ENCODE measurements at regions not wholly inside any gene's neighbourhood (a gene's known extent, or its start where the extent isn't known, plus 50 kb on each side); places are given as distances from the start of the nearest gene placed in this dataset.
A peak's percentile ranks its signal among the peaks of the same experiment; 100 is the strongest.

DNA sequence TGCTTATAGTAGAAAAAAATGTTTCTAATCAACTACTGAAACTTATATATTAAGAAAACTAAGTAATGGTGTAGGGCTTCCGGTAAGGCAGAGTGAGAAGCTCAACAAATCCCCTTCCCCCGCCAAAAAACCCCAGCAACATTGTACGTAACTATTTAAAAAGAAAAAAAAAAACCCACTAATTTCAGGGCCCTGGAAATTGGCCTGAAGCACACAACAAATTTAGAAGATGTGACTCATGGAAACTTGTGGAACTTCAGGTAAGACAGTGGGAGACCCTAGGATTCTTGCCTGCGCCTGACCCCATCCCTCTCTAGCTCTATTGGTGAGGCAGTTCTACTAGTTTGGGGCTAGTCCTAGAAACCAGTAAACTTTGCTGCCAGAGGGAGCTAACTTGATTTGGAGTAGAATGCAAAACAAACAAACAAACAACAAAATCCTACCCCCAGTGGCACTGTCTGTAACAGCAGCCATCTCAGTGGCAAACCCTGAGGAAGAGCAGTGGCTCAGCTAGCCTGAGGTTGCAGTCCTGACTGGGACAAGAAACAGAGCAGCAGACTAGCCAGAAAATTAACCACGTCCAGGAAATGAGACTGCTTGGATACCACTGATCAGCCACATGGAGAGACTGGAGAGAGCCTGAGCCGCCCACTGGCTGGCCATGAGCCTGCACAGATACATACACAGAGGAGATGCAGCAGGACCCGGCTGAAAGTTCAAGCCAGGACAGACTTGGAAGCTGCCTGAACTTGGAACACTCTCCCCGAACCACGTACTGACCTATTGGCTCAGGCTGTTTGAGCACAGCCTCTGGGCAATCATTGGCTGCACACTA, 135.1 kb downstream of the TBXT start:
- ATAC-seq (ENCODE audit: insufficient read depth, low read depth) (peak; percentile 73), DNase-seq (peak; percentile 11)
- H3K4me2 ChIP-seq (ENCODE audit: insufficient read depth, low read length): no peak overlapping the region
- H3K4me3 ChIP-seq (ENCODE audit: low read depth in 1 of 2, low read length in 2 of 2): no peak overlapping the region
- no peaks in the 10 kb centered on the region for H4K20me1 ChIP-seq (ENCODE audit: insufficient read depth, low read length)
- peak overlapping the region; percentile 65 for H3K27ac ChIP-seq (ENCODE audit: low read length)
- H3K36me3 ChIP-seq (ENCODE audit: insufficient read depth, low read length): no peaks in the 10 kb centered on the region
- H3K79me2 ChIP-seq (ENCODE audit: insufficient read depth, low read length): no peaks in the 10 kb centered on the region
- TF ChIP-seq, protein P1, sequence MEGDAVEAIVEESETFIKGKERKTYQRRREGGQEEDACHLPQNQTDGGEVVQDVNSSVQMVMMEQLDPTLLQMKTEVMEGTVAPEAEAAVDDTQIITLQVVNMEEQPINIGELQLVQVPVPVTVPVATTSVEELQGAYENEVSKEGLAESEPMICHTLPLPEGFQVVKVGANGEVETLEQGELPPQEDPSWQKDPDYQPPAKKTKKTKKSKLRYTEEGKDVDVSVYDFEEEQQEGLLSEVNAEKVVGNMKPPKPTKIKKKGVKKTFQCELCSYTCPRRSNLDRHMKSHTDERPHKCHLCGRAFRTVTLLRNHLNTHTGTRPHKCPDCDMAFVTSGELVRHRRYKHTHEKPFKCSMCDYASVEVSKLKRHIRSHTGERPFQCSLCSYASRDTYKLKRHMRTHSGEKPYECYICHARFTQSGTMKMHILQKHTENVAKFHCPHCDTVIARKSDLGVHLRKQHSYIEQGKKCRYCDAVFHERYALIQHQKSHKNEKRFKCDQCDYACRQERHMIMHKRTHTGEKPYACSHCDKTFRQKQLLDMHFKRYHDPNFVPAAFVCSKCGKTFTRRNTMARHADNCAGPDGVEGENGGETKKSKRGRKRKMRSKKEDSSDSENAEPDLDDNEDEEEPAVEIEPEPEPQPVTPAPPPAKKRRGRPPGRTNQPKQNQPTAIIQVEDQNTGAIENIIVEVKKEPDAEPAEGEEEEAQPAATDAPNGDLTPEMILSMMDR (IDR thresholded peaks at IDR 0.05; ENCODE audit: borderline replicate concordance, extremely low read depth, low read length, poor library complexity, severe bottlenecking): peak; percentile 59
- no peak for TF ChIP-seq EZH2 (IDR thresholded peaks at IDR 0.05; ENCODE audit: borderline replicate concordance, low read depth, low read length, severe bottlenecking)
- H3K27me3 ChIP-seq (ENCODE audit: insufficient read depth, low read length, poor library complexity): no peaks in the 10 kb centered on the region
- H3K9ac ChIP-seq (ENCODE audit: low read depth, low read length): no peak overlapping the region
- H2AFZ ChIP-seq (ENCODE audit: low read depth, low read length): peak overlapping the region; percentile 63
- peaks cover 23% of the 10 kb centered on the region for H3K4me1 ChIP-seq (ENCODE audit: insufficient read depth, low read length)
- no peaks in the 10 kb centered on the region for H3K9me3 ChIP-seq (ENCODE audit: insufficient read depth, low read length, severe bottlenecking)

DNA sequence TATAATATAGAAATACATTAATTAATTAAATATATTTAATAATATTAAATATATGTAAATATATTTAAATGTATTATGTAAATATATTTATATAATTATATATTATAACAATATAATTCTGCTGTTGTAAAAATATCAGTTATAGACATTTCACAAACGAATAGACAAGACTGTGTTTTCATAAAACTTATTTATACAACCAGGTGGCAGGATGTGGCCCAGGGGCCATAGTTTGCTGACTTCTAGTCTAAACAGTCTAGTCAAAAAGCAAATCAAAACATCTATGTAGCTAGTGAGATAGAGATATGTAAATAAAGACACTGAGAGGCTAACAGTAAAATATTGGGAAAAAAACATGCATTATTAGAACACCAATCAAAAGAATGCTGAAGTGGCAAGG, 136.4 kb downstream of the TBXT start:
- no peaks in the 10 kb centered on the region for H3K79me2 ChIP-seq (ENCODE audit: insufficient read depth, low read length)
- no peak overlapping the region for H2AFZ ChIP-seq (ENCODE audit: low read depth, low read length)
- no peaks in the 10 kb centered on the region for H3K27me3 ChIP-seq (ENCODE audit: insufficient read depth, low read length, poor library complexity)
- DNase-seq (peak; percentile 57), ATAC-seq (ENCODE audit: insufficient read depth, low read depth) (peak; percentile 84)
- H3K9ac ChIP-seq (ENCODE audit: low read depth, low read length): no peak overlapping the region
- H3K27ac ChIP-seq (ENCODE audit: low read length): peak overlapping the region; percentile 65
- no peaks in the 10 kb centered on the region for H3K9me3 ChIP-seq (ENCODE audit: insufficient read depth, low read length, severe bottlenecking)
- no peaks in the 10 kb centered on the region for H4K20me1 ChIP-seq (ENCODE audit: insufficient read depth, low read length)
- H3K36me3 ChIP-seq (ENCODE audit: insufficient read depth, low read length): no peaks in the 10 kb centered on the region
- no peak overlapping the region for H3K4me3 ChIP-seq (ENCODE audit: low read depth in 1 of 2, low read length in 2 of 2)
- H3K4me1 ChIP-seq (ENCODE audit: insufficient read depth, low read length): peaks cover 31% of the 10 kb centered on the region
- no peak overlapping the region for H3K4me2 ChIP-seq (ENCODE audit: insufficient read depth, low read length)
- TF ChIP-seq, protein P1 (IDR thresholded peaks at IDR 0.05; ENCODE audit: borderline replicate concordance, extremely low read depth, low read length, poor library complexity, severe bottlenecking): no peak
- TF ChIP-seq EZH2 (IDR thresholded peaks at IDR 0.05; ENCODE audit: borderline replicate concordance, low read depth, low read length, severe bottlenecking): no peak

DNA sequence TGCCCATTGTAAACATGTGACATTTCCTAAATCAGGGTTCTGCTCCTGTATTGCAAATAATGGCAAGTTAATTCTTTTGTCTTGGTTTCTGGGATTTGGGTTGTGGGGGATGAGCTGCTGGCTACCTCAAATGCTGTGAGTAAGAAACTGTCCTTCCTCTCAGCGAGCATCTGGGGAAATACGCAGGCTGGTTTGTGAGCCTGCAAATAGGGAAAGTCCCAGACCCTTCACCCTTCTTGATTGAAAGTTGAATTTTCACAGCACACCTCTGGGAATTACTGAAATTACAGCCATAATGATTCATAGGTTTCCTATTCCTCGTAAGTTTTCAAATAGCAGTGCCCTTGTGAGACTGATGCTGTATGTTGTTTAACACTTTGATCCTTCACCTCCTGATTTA, 138.1 kb downstream of the TBXT start:
- Histone ChIP-seq H3K79me2 (ENCODE audit: insufficient read depth, low read length) (no peaks in the 10 kb centered on the region), H3K36me3 (ENCODE audit: insufficient read depth, low read length) (no peaks in the 10 kb centered on the region), H3K4me2 (ENCODE audit: insufficient read depth, low read length) (no peak overlapping the region), H4K20me1 (ENCODE audit: insufficient read depth, low read length) (no peaks in the 10 kb centered on the region), H2AFZ (ENCODE audit: low read depth, low read length) (0 out of 2 replicates have a peak overlapping the region, but pooled peaks have one; percentile 1), H3K4me3 (ENCODE audit: low read depth in 1 of 2, low read length in 2 of 2) (no peak overlapping the region), H3K27ac (ENCODE audit: low read length) (no peak overlapping the region), H3K9ac (ENCODE audit: low read depth, low read length) (no peak overlapping the region), H3K9me3 (ENCODE audit: insufficient read depth, low read length, severe bottlenecking) (no peaks in the 10 kb centered on the region), H3K4me1 (ENCODE audit: insufficient read depth, low read length) (peaks cover 31% of the 10 kb centered on the region), H3K27me3 (ENCODE audit: insufficient read depth, low read length, poor library complexity) (no peaks in the 10 kb centered on the region)
- ATAC-seq (ENCODE audit: insufficient read depth, low read depth) (no peak), DNase-seq (no peak)
- TF ChIP-seq, protein P1 (IDR thresholded peaks at IDR 0.05; ENCODE audit: borderline replicate concordance, extremely low read depth, low read length, poor library complexity, severe bottlenecking): no peak
- TF ChIP-seq EZH2 (IDR thresholded peaks at IDR 0.05; ENCODE audit: borderline replicate concordance, low read depth, low read length, severe bottlenecking): no peak

Data from DND-41 (cell line).